ENCODE measurements at regions not wholly inside any gene's neighbourhood (a gene's known extent, or its start where the extent isn't known, plus 50 kb on each side); places are given as distances from the start of the nearest gene placed in this dataset.

DNA sequence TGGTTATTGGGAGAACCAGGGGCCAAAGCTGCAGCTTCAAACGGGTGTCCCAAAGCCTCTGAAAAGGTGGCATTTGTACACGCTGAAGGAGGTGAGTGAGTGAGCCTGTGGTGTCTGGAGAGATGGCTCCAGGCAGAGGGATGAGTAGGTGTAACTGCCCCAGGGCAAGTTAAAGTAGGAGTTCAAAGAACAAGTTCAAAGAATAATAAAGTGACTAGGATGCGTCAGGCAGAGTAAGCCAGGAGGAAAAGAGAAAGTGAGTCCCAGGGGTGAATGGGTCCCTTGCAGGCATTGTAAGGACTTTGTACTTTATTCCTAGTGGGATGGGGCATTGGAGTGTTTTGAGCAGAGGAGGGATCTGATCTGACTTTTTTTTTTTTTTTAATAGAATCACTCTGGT lies 201.4 kb upstream of the PWP1 start:
- in situ Hi-C loops (cut with MboI; ENCODE audit: low sequenced_read_pairs in 4 of 4), result no loop called here

GRCh38 chr12:107484941-107485340 lies 200.7 kb upstream of the PWP1 start:
- Histone ChIP-seq H3K9me3 (no peaks in the 10 kb centered on the region), H3K4me3 (no peak overlapping the region), H3K27me3 (no peaks in the 10 kb centered on the region), H3K4me1 (no peaks in the 10 kb centered on the region), H3K27ac (no peak overlapping the region), H3K36me3 (no peaks in the 10 kb centered on the region)
- no peak for TF ChIP-seq POLR2A (IDR thresholded peaks at IDR 0.05)
- TF ChIP-seq CTCF (IDR thresholded peaks at IDR 0.05 in 4 of 5, conservative IDR thresholded peaks at IDR 0.05 in 1 of 5), result no peak
- ATAC-seq (no peak), DNase-seq (no peak)
- intact Hi-C loops (cut with DNase I; ENCODE audit: low total_unique reads) (no loop called here), in situ Hi-C loops (cut with MboI; ENCODE audit: low sequenced_read_pairs in 4 of 4) (no loop called here)

More for the DNA sequence above, 201.4 kb upstream of the PWP1 start:
- no peak overlapping the region for H3K4me3 ChIP-seq
- intact Hi-C loops (cut with DNase I; ENCODE audit: low total_unique reads), result no loop called here
- no peaks in the 10 kb centered on the region for H3K27me3 ChIP-seq
- H3K9me3 ChIP-seq, result no peaks in the 10 kb centered on the region
- H3K27ac ChIP-seq, result no peak overlapping the region
- ATAC-seq (no peak), DNase-seq (no peak)
- H3K4me1 ChIP-seq, result no peaks in the 10 kb centered on the region
- no peaks in the 10 kb centered on the region for H3K36me3 ChIP-seq
- TF ChIP-seq CTCF (IDR thresholded peaks at IDR 0.05 in 4 of 5, conservative IDR thresholded peaks at IDR 0.05 in 1 of 5) (no peak), POLR2A (IDR thresholded peaks at IDR 0.05) (no peak)

GRCh38 chr12:107485731-107486130 lies 199.9 kb upstream of the PWP1 start:
- in situ Hi-C loops (cut with MboI; ENCODE audit: low sequenced_read_pairs in 4 of 4), result no loop called here
- Histone ChIP-seq H3K27ac (no peak overlapping the region), H3K27me3 (no peaks in the 10 kb centered on the region), H3K9me3 (no peaks in the 10 kb centered on the region), H3K4me3 (no peak overlapping the region), H3K4me1 (no peaks in the 10 kb centered on the region), H3K36me3 (no peaks in the 10 kb centered on the region)
- ATAC-seq (no peak), DNase-seq (no peak)
- intact Hi-C loops (cut with DNase I; ENCODE audit: low total_unique reads), result no loop called here
- no peak for TF ChIP-seq POLR2A (IDR thresholded peaks at IDR 0.05)
- no peak for TF ChIP-seq CTCF (IDR thresholded peaks at IDR 0.05 in 4 of 5, conservative IDR thresholded peaks at IDR 0.05 in 1 of 5)

DNA sequence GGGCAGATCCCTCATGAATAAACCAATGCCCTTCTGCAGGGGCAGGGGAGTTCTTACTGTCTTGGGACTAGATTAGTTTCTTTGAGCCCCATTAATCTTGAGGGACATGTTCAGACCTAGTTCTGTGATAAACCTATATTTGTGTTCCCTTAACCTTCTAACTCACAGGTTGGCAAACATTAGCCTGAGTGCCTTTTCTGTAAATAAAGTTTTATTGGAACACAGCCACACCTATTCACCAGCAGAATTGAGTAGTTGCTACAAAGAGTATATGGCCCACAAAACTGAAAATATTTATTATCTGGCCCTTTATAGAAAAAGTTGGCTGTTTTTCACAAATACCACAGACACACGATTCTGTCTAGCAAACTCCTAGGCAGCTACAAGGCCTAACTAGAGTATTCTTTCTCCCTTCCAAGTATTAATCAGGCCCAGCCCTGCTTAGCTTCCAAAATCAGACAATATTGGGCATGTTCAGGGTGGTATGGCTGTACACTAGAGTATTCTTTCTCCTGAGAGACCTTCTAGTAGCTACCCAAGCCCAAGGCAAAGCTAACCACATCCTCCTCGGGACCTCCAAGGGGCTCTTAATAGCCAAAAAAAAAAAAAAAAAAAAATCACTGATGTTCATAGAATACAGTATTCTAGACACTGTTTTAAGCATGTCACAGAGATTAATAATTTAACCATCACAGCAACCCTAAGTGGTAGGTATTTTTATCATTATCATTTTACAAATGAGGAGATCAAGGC lies 199.3 kb upstream of the PWP1 start:
- DNase-seq (no peak), ATAC-seq (no peak)
- no peak overlapping the region for H3K27ac ChIP-seq
- H3K36me3 ChIP-seq, result no peaks in the 10 kb centered on the region
- in situ Hi-C loops (cut with MboI; ENCODE audit: low sequenced_read_pairs in 4 of 4) (no loop called here), intact Hi-C loops (cut with DNase I; ENCODE audit: low total_unique reads) (no loop called here)
- H3K27me3 ChIP-seq, result no peaks in the 10 kb centered on the region
- H3K4me3 ChIP-seq, result no peak overlapping the region
- H3K9me3 ChIP-seq, result no peaks in the 10 kb centered on the region
- H3K4me1 ChIP-seq, result no peaks in the 10 kb centered on the region
- TF ChIP-seq CTCF (IDR thresholded peaks at IDR 0.05 in 4 of 5, conservative IDR thresholded peaks at IDR 0.05 in 1 of 5) (no peak), POLR2A (IDR thresholded peaks at IDR 0.05) (no peak)

All from gastrocnemius medialis (tissue), 4 donors.